ENCODE measurements at regions not wholly inside any gene's neighbourhood (a gene's known extent, or its start where the extent isn't known, plus 50 kb on each side); places are given as distances from the start of the nearest gene placed in this dataset.
A peak's percentile ranks its signal among the peaks of the same experiment; 100 is the strongest.

- no peak for TF ChIP-seq IKZF4 (CRISPR knock-in tag; IDR thresholded peaks at IDR 0.05; ENCODE audit: borderline replicate concordance, low read depth, not compliant biosample characterization)
- peak; percentile 66; the same call in 1 of the 2 replicates for TF ChIP-seq MYPOP (CRISPR knock-in tag; IDR thresholded peaks at IDR 0.05)
- peak; percentile 55; the same call in 1 of the 2 replicates for TF ChIP-seq HOXA3 (CRISPR knock-in tag; IDR thresholded peaks at IDR 0.05)
- TF ChIP-seq SALL2 (CRISPR knock-in tag; IDR thresholded peaks at IDR 0.05) = peak; percentile 46; the same call in 1 of the 2 replicates
- no peak for TF ChIP-seq CSRNP1 (CRISPR knock-in tag; IDR thresholded peaks at IDR 0.05)
- 0 out of 2 replicates have a peak, but pooled peaks have one; percentile 34 for TF ChIP-seq MIER2 (CRISPR knock-in tag; IDR thresholded peaks at IDR 0.05)
- TF ChIP-seq FOXK1 (CRISPR knock-in tag; IDR thresholded peaks at IDR 0.05; ENCODE audit: borderline replicate concordance, low read depth) = peak; percentile 97
- TF ChIP-seq IRF2 (CRISPR knock-in tag; IDR thresholded peaks at IDR 0.05) = peak; percentile 80; the same call in 1 of the 2 replicates
- TF ChIP-seq ZNF740 (CRISPR knock-in tag; IDR thresholded peaks at IDR 0.05) = no peak
- no peak for TF ChIP-seq ZNF180 (CRISPR knock-in tag; IDR thresholded peaks at IDR 0.05; ENCODE audit: borderline replicate concordance, low read depth)
- peak; percentile 35; the same call in 1 of the 2 replicates for TF ChIP-seq ZFY (CRISPR knock-in tag; IDR thresholded peaks at IDR 0.05)
- peak; percentile 38; the same call in 1 of the 2 replicates for TF ChIP-seq ZNF124 (CRISPR knock-in tag; IDR thresholded peaks at IDR 0.05)
- no peak for TF ChIP-seq ZNF646 (CRISPR knock-in tag; IDR thresholded peaks at IDR 0.05)
- TF ChIP-seq, protein P1, sequence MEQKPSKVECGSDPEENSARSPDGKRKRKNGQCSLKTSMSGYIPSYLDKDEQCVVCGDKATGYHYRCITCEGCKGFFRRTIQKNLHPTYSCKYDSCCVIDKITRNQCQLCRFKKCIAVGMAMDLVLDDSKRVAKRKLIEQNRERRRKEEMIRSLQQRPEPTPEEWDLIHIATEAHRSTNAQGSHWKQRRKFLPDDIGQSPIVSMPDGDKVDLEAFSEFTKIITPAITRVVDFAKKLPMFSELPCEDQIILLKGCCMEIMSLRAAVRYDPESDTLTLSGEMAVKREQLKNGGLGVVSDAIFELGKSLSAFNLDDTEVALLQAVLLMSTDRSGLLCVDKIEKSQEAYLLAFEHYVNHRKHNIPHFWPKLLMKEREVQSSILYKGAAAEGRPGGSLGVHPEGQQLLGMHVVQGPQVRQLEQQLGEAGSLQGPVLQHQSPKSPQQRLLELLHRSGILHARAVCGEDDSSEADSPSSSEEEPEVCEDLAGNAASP (CRISPR knock-in tag; IDR thresholded peaks at IDR 0.05; ENCODE audit: borderline replicate concordance) = peak; percentile 77; the same call in 1 of the 2 replicates
- TF ChIP-seq GTF2F1 (IDR thresholded peaks at IDR 0.05; ENCODE audit: low read length) = no peak
- no peak for TF ChIP-seq HNRNPH1 (optimal IDR thresholded peaks at IDR 0.05; ENCODE audit: low read depth, low read length)
- no peak for TF ChIP-seq ZFP36L2 (CRISPR knock-in tag; IDR thresholded peaks at IDR 0.05)
- TF ChIP-seq ZNF441 (CRISPR knock-in tag; IDR thresholded peaks at IDR 0.05; ENCODE audit: borderline replicate concordance) = no peak
Measured at GRCh38 chr6:144343701-144344428, 58.7 kb downstream of the UTRN start (continued).

All from HepG2 (cell line).